ENCODE measurements at regions not wholly inside any gene's neighbourhood (a gene's known extent, or its start where the extent isn't known, plus 50 kb on each side); places are given as distances from the start of the nearest gene placed in this dataset.

DNA sequence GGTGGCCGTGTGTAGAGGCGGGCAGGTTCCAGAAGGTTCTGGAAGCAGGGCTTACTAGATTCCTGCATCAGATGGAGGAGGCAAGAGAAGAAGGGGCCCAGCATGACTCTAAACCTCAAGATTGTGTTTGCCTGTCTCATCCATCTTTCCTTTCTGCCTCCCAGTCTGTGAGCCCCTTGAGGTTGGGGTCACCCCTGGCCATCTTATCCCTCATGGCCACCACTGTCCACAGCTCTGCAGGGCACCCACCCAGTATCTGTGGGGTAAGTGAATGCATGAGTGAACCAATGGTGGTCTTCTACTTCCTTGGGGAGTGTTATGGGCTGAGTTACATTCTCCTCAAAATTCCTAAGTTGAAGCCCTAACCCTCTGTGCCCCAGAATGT, 79.3 kb downstream of the MYEOV start:
- no peaks in the 10 kb centered on the region for H4K20me1 ChIP-seq (ENCODE audit: insufficient read depth)
- intact Hi-C loops (cut with micrococcal nuclease): no loop called here
- ChIA-PET RAD21 (ENCODE audit: low non-redundant PET in 1 of 2, low total read pairs in 2 of 2, uncharacterized antibody in 2 of 2, unreplicated experiment in 2 of 2) (no interaction called here), CTCF (no interaction called here), POLR2A (no interaction called here)
- peaks cover 0 to 18% of the 10 kb centered on the region in 2 experiments; a peak in 1 of 4 replicates for H3K36me3 ChIP-seq (ENCODE audit: control insufficient read depth in 1 of 2, insufficient read depth in 2 of 2, low read length in 2 of 2)
- no peak overlapping the region for H3K4me3 ChIP-seq (replicated peaks in 1 of 2; ENCODE audit: low read depth in 1 of 2, low read length in 2 of 2)
- no peaks in the 10 kb centered on the region for H3K79me2 ChIP-seq (ENCODE audit: insufficient read depth, low read length)
- no peak overlapping the region for H2AFZ ChIP-seq (ENCODE audit: low read depth, low read length, poor library complexity, severe bottlenecking)
- H3K4me1 ChIP-seq (ENCODE audit: control insufficient read depth in 1 of 2, insufficient read depth in 2 of 2, low read length in 2 of 2): peaks cover 15 to 54% of the 10 kb centered on the region in 2 experiments
- no peak overlapping the region for H3K4me2 ChIP-seq (ENCODE audit: low read length)
- no peaks in the 10 kb centered on the region for H3K27me3 ChIP-seq (ENCODE audit: insufficient read depth, low read length)
- H3K9ac ChIP-seq (ENCODE audit: low read length): no peak overlapping the region
- H3K9me3 ChIP-seq (ENCODE audit: control insufficient read depth in 1 of 2, insufficient read depth in 1 of 2, low read depth in 1 of 2, low read length in 2 of 2): no peaks in the 10 kb centered on the region
- BruUV-seq (replicated peaks): no TSS peak
- no peak for ATAC-seq
- DNase-seq (ENCODE audit: low read depth, low spot score): no peak
- H3K27ac ChIP-seq (ENCODE audit: low read depth, low read length): no peak overlapping the region
- no peaks in the 10 kb centered on the region for H3K9me2 ChIP-seq (ENCODE audit: insufficient read depth)
- TF ChIP-seq ZNF274 (IDR thresholded peaks at IDR 0.05; ENCODE audit: low read depth, low read length): no peak

DNA sequence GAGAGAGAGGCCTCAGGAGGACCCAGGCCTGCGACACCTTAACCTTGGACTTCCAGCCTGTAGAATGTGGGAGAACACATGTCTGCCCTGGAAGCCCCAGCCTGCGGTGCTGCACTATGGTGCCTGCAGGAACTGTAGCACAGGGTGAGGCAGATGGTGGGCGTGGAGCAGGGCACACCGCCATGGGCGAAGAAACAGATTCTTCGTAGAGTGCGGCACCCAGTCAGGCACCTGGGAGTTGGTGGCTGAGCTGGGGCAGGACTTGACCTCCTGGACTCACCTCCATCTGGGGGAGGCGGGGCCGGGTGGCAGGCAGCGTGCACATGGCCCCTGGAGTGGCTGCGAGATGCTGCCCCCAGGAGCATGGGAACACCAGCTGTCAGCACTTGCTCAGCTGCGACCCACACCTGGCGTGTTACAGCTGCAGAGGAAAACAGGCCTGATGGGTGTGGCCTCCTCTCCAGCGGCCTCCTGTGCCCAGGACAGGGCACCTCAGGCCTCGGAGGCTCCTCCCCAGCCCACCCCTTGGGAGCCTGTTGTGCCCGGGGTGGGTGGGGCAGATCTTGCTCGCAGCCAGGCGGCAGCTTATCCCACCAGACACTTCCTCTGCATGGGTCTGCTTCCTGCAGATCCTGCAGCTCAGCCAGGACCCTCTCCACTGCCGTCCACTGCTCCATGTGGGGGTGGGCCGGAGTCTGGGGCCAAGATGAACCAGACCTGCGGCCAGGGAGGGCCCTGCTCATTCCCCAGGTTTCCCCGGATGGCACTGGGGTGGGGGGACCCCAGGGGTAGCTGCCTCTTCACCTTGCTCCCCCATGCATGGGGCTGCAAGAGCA, 80.4 kb downstream of the MYEOV start:
- Histone ChIP-seq H3K9me3 (ENCODE audit: control insufficient read depth in 1 of 2, insufficient read depth in 1 of 2, low read depth in 1 of 2, low read length in 2 of 2) (no peaks in the 10 kb centered on the region), H2AFZ (ENCODE audit: low read depth, low read length, poor library complexity, severe bottlenecking) (no peak overlapping the region), H3K79me2 (ENCODE audit: insufficient read depth, low read length) (no peaks in the 10 kb centered on the region), H3K9me2 (ENCODE audit: insufficient read depth) (no peaks in the 10 kb centered on the region), H3K4me3 (replicated peaks in 1 of 2; ENCODE audit: low read depth in 1 of 2, low read length in 2 of 2) (no peak overlapping the region), H3K27me3 (ENCODE audit: insufficient read depth, low read length) (no peaks in the 10 kb centered on the region), H4K20me1 (ENCODE audit: insufficient read depth) (no peaks in the 10 kb centered on the region), H3K4me1 (ENCODE audit: control insufficient read depth in 1 of 2, insufficient read depth in 2 of 2, low read length in 2 of 2) (peaks cover 13 to 56% of the 10 kb centered on the region in 2 experiments), H3K36me3 (ENCODE audit: control insufficient read depth in 1 of 2, insufficient read depth in 2 of 2, low read length in 2 of 2) (peaks cover 0 to 18% of the 10 kb centered on the region in 2 experiments; a peak in 1 of 4 replicates), H3K9ac (ENCODE audit: low read length) (no peak overlapping the region), H3K27ac (ENCODE audit: low read depth, low read length) (no peak overlapping the region), H3K4me2 (ENCODE audit: low read length) (no peak overlapping the region)
- no TSS peak for BruUV-seq (replicated peaks)
- TF ChIP-seq, protein P1, sequence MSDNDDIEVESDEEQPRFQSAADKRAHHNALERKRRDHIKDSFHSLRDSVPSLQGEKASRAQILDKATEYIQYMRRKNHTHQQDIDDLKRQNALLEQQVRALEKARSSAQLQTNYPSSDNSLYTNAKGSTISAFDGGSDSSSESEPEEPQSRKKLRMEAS (IDR thresholded peaks at IDR 0.05): no peak
- TF ChIP-seq, protein P2, sequence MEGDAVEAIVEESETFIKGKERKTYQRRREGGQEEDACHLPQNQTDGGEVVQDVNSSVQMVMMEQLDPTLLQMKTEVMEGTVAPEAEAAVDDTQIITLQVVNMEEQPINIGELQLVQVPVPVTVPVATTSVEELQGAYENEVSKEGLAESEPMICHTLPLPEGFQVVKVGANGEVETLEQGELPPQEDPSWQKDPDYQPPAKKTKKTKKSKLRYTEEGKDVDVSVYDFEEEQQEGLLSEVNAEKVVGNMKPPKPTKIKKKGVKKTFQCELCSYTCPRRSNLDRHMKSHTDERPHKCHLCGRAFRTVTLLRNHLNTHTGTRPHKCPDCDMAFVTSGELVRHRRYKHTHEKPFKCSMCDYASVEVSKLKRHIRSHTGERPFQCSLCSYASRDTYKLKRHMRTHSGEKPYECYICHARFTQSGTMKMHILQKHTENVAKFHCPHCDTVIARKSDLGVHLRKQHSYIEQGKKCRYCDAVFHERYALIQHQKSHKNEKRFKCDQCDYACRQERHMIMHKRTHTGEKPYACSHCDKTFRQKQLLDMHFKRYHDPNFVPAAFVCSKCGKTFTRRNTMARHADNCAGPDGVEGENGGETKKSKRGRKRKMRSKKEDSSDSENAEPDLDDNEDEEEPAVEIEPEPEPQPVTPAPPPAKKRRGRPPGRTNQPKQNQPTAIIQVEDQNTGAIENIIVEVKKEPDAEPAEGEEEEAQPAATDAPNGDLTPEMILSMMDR (IDR thresholded peaks at IDR 0.05 in 2 of 3, conservative IDR thresholded peaks at IDR 0.05 in 1 of 3; ENCODE audit: borderline replicate concordance in 1 of 3, insufficient read depth in 1 of 3, low read depth in 2 of 3, low read length in 2 of 3): no peak
- peak; percentile 22; the same call in 1 of the 2 replicates for TF ChIP-seq POLR2AphosphoS5 (IDR thresholded peaks at IDR 0.05; ENCODE audit: low read depth, low read length)
- no peak for DNase-seq (ENCODE audit: low read depth, low spot score)
- CTCF ChIA-PET: no interaction called here
- RAD21 ChIA-PET (ENCODE audit: low non-redundant PET in 1 of 2, low total read pairs in 2 of 2, uncharacterized antibody in 2 of 2, unreplicated experiment in 2 of 2): no interaction called here
- POLR2A ChIA-PET: no interaction called here
- intact Hi-C loops (cut with micrococcal nuclease): no loop called here
- ATAC-seq: peak; percentile 23; the same call in 1 of the 2 replicates
